HEK293T (cell line): ENCODE measurements at regions not wholly inside any gene's neighbourhood (a gene's known extent, or its start where the extent isn't known, plus 50 kb on each side); places are given as distances from the start of the nearest gene placed in this dataset.

Experiments
- CTCF ChIA-PET: fragments of 350-600 bp; formaldehyde crosslinking; extraction: SDS; loops from one replicate; lab custom pipeline; 2021; ENCODE audit warnings: antibody characterized with exemption, inconsistent platforms; lab: Yijun Ruan, JAX
- POLR2A ChIA-PET: fragments of 350-600 bp; formaldehyde crosslinking; extraction: SDS; loops from one replicate; lab custom pipeline; 2020; ENCODE audit warnings: antibody characterized with exemption, inconsistent platforms; lab: Yijun Ruan, JAX
- DNase-seq: peaks from one replicate; pipeline ENCODE4 v3.0.0; 2012; ENCODE audit warnings: mixed read lengths; ENCODE audit errors: extremely low spot score
- ARNT ChIP-seq: fragments of 450-650 bp; IDR thresholded peaks from 2 replicates; pipeline ENCODE4 v1.6.1; 2017; ENCODE audit warnings: mild to moderate bottlenecking
- BHLHE40 ChIP-seq: fragments of 450-650 bp; IDR thresholded peaks from 2 replicates; pipeline ENCODE4 v1.6.1; 2016; ENCODE audit warnings: mild to moderate bottlenecking, moderate library complexity, borderline replicate concordance
- CTBP1 ChIP-seq: fragments of 450-650 bp; IDR thresholded peaks from 2 replicates; pipeline ENCODE4 v1.6.1; 2016; ENCODE audit warnings: borderline replicate concordance
- ELF4 ChIP-seq: fragments of 450-650 bp; IDR thresholded peaks from 2 replicates; pipeline ENCODE4 v1.6.1; 2017; ENCODE audit warnings: antibody characterized with exemption
- FOXA1 ChIP-seq: fragments of 450-650 bp; IDR thresholded peaks from 2 replicates; pipeline ENCODE4 v1.6.1; 2016; ENCODE audit warnings: mild to moderate bottlenecking
- FOXK2 ChIP-seq: fragments of 450-650 bp; IDR thresholded peaks from 2 replicates; pipeline ENCODE4 v1.6.1; 2016; ENCODE audit warnings: mild to moderate bottlenecking
- FOXM1 ChIP-seq: fragments of 450-650 bp; IDR thresholded peaks from 2 replicates; pipeline ENCODE4 v1.6.1; 2017; ENCODE audit warnings: mild to moderate bottlenecking, borderline replicate concordance
- HDGF ChIP-seq: fragments of 450-650 bp; IDR thresholded peaks from 2 replicates; pipeline ENCODE4 v1.6.1; 2017; ENCODE audit warnings: antibody characterized with exemption, borderline replicate concordance
- L3MBTL2 ChIP-seq: fragments of 450-650 bp; conservative IDR thresholded peaks from 2 replicates; pipeline ENCODE4 v1.6.1; 2016; ENCODE audit warnings: mild to moderate bottlenecking
- LEF1 ChIP-seq: fragments of 450-650 bp; IDR thresholded peaks from 2 replicates; pipeline ENCODE4 v1.6.1; 2017; ENCODE audit warnings: mild to moderate bottlenecking, borderline replicate concordance
- NFRKB ChIP-seq: fragments of 450-650 bp; IDR thresholded peaks from 2 replicates; pipeline ENCODE4 v1.6.1; 2016; ENCODE audit warnings: mild to moderate bottlenecking, moderate library complexity
- SP1 ChIP-seq: fragments of 450-650 bp; IDR thresholded peaks from 2 replicates; pipeline ENCODE4 v1.6.1; 2017
- SUZ12 ChIP-seq: fragments of 450-650 bp; IDR thresholded peaks from 2 replicates; pipeline ENCODE4 v1.6.1; 2016; ENCODE audit warnings: mild to moderate bottlenecking
- TARDBP ChIP-seq: fragments of 450-650 bp; IDR thresholded peaks from 2 replicates; pipeline ENCODE4 v1.6.1; 2016
- ZNF384 ChIP-seq: fragments of 450-650 bp; IDR thresholded peaks from 2 replicates; pipeline ENCODE4 v1.6.1; 2016
- TF ChIP-seq, protein P1 (sequence below): fragments of 450-650 bp; IDR thresholded peaks from 2 replicates; pipeline ENCODE4 v1.6.1; 2016

DNA sequence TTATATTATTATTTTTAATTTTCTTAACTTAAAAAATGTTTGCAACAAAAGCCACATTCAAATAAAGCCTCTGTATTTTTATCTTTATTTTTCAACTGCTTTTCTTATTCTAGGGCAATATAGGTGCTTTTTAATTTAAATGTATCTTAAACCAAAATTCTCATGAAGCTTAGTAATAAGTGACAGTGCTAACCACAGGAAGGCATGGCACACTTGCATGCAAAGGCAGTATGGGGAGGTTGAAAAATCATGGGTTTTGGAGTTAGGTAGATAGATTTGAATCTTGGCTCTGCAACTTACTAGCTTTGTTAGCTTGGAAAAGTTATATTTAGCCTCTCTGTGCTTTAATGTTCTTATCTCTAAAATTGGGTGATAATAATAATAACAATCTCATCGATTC, 458.0 kb downstream of the DMAC1 start:
- CTCF ChIA-PET, result interaction anchor here (0.6 kb wide), 1 partner anchor 1334 kb away, joined by 5 read pairs; no protein-coding TSS in a partner anchor
- no peak for DNase-seq
- TF ChIP-seq FOXA1 (no peak), L3MBTL2 (no peak), FOXK2 (no peak), BHLHE40 (no peak), TARDBP (no peak)
- TF ChIP-seq, protein P1, sequence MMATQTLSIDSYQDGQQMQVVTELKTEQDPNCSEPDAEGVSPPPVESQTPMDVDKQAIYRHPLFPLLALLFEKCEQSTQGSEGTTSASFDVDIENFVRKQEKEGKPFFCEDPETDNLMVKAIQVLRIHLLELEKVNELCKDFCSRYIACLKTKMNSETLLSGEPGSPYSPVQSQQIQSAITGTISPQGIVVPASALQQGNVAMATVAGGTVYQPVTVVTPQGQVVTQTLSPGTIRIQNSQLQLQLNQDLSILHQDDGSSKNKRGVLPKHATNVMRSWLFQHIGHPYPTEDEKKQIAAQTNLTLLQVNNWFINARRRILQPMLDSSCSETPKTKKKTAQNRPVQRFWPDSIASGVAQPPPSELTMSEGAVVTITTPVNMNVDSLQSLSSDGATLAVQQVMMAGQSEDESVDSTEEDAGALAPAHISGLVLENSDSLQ, result no peak
- POLR2A ChIA-PET, result no interaction called here

GRCh38 chr9:7340451-7340850, 459.1 kb downstream of the DMAC1 start:
- POLR2A ChIA-PET, result no interaction called here
- TF ChIP-seq FOXA1, result no peak
- no peak for TF ChIP-seq ELF4
- no peak for TF ChIP-seq LEF1
- no peak for TF ChIP-seq SP1
- TF ChIP-seq ARNT, result no peak
- no peak for TF ChIP-seq SUZ12
- TF ChIP-seq, protein P1, result no peak
- no peak for TF ChIP-seq NFRKB
- no peak for TF ChIP-seq FOXK2
- no peak for TF ChIP-seq TARDBP
- no peak for TF ChIP-seq ZNF384
- no peak for TF ChIP-seq BHLHE40
- no peak for TF ChIP-seq FOXM1
- TF ChIP-seq L3MBTL2, result no peak
- CTCF ChIA-PET, result no interaction called here
- DNase-seq, result no peak

GRCh38 chr9:7338586-7339281, 460.8 kb downstream of the DMAC1 start:
- no peak for TF ChIP-seq SUZ12
- TF ChIP-seq BHLHE40, result no peak
- no peak for TF ChIP-seq FOXK2
- TF ChIP-seq, protein P1, result no peak
- no peak for TF ChIP-seq TARDBP
- TF ChIP-seq HDGF, result no peak
- no peak for TF ChIP-seq CTBP1
- TF ChIP-seq ARNT, result no peak
- no peak for TF ChIP-seq FOXA1
- no peak for TF ChIP-seq ELF4
- POLR2A ChIA-PET, result no interaction called here
- CTCF ChIA-PET, result no interaction called here
- DNase-seq, result no peak

DNA sequence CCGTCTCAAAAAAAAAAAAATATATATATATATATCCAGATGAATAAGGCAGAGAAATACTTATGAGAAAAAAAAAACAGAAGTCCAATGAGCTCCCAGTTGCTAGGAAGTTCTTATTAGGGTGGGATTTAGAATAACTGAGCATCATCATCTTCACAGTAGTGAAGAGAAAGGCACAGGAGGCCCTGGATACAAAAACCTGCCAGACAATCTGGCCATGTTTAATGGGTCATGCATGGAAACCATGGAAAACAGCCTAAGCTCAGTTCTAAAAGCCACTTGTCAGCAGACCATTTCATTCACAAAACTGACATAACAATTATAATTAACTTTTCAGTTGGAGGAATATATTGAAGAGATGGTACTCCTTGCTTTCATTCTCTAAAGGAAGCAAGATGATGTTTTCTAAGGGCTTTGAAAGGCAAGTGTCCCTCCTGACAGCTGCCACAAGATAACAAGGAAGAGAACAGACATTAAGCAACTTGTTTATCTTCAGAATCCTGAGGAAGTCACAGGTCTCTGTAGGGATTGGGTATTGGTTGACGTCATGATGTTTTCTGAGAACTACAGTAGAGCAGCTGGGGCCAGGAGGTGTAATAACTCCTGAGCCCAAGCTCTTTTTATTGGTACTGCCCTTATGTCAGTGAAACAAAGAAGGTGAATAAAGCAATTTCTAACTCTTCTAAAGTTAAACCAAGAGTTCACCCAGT, 463.1 kb downstream of the DMAC1 start:
- ChIA-PET POLR2A (no interaction called here), CTCF (no interaction called here)
- TF ChIP-seq FOXK2 (no peak), ZNF384 (no peak), TARDBP (no peak), FOXM1 (no peak), LEF1 (no peak), ARNT (no peak), BHLHE40 (no peak), ELF4 (no peak), CTBP1 (no peak), L3MBTL2 (no peak), HDGF (no peak), NFRKB (no peak), SP1 (no peak), FOXA1 (no peak), SUZ12 (no peak)
- TF ChIP-seq, protein P1, result no peak
- no peak for DNase-seq

DNA sequence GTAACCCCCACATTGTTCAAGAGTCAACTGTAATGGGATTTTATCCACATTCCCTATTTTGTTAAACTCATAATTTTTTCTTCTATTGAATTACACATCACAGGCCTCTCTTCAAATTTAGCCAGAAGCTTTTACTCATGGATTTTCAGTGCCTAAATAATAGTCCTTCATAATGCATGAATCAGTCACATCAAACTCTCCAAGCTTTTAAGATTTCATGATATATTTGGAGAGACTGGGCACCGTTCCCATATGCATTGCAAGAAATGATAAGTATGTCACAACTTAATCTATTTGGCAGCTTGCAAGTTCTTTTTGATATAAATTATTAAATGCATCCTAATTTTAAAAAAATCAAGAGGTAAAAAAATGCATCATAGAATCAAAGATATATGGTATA, 465.9 kb downstream of the DMAC1 start:
- CTCF ChIA-PET, result no interaction called here
- POLR2A ChIA-PET, result no interaction called here

GRCh38 chr9:7332780-7333179, 466.8 kb downstream of the DMAC1 start:
- POLR2A ChIA-PET, result no interaction called here
- no peak for DNase-seq
- CTCF ChIA-PET, result no interaction called here
- TF ChIP-seq ARNT, result no peak
- TF ChIP-seq FOXA1, result no peak
- no peak for TF ChIP-seq FOXM1
- no peak for TF ChIP-seq LEF1
- TF ChIP-seq SUZ12, result no peak

More for the DNA sequence above, 465.9 kb downstream of the DMAC1 start:
- DNase-seq, result no peak
- TF ChIP-seq NFRKB (no peak), ARNT (no peak)
